ENCODE measurements at regions not wholly inside any gene's neighbourhood (a gene's known extent, or its start where the extent isn't known, plus 50 kb on each side); places are given as distances from the start of the nearest gene placed in this dataset.

- DNase-seq (ENCODE audit: low read depth, low spot score) (no peak), ATAC-seq (no peak)
- Histone ChIP-seq H3K9me3 (ENCODE audit: control insufficient read depth, insufficient read depth, low read depth, low read length) (no peaks in the 10 kb centered on the region), H3K27me3 (ENCODE audit: control insufficient read depth, insufficient read depth, low read length) (no peaks in the 10 kb centered on the region), H3K27ac (ENCODE audit: low read length) (no peak overlapping the region), H3K36me3 (ENCODE audit: control insufficient read depth, insufficient read depth, low read length) (no peaks in the 10 kb centered on the region), H3K4me1 (ENCODE audit: control insufficient read depth, insufficient read depth, low read length) (no peaks in the 10 kb centered on the region), H3K4me3 (ENCODE audit: low read depth in 2 of 2, low read length in 2 of 2) (no peak overlapping the region)
- TF ChIP-seq POLR2AphosphoS5 (IDR thresholded peaks at IDR 0.05; ENCODE audit: low read depth, low read length) (no peak), REST (IDR thresholded peaks at IDR 0.05; ENCODE audit: insufficient read depth in 1 of 2, low read depth in 2 of 2, low read length in 1 of 2) (no peak), SIN3A (IDR thresholded peaks at IDR 0.05; ENCODE audit: borderline replicate concordance, insufficient read depth, low read depth, low read length) (no peak), CTCF (IDR thresholded peaks at IDR 0.05) (no peak), TCF7L2 (IDR thresholded peaks at IDR 0.05; ENCODE audit: low read depth, low read length) (no peak)
- POLR2A ChIA-PET, result no interaction called here
- BruUV-seq (replicated peaks), result no TSS peak
- CTCF ChIA-PET, result no interaction called here
- intact Hi-C loops (cut with micrococcal nuclease; ENCODE audit: unreplicated experiment), result no loop called here
- in situ Hi-C loops (cut with HindIII; ENCODE audit: low pct_unique_long_range_greater_than_20kb, low sequenced_read_pairs), result no loop called here
These were observed 329.0 kb downstream of the ZNF536 start for GRCh38 chr19:30701178-30701577.

- H3K27ac ChIP-seq (ENCODE audit: low read length), result no peak overlapping the region
- DNase-seq (ENCODE audit: low read depth, low spot score) (no peak), ATAC-seq (no peak)
- TF ChIP-seq SIN3A (IDR thresholded peaks at IDR 0.05; ENCODE audit: borderline replicate concordance, insufficient read depth, low read depth, low read length) (no peak), REST (IDR thresholded peaks at IDR 0.05; ENCODE audit: insufficient read depth in 1 of 2, low read depth in 2 of 2, low read length in 1 of 2) (no peak), POLR2AphosphoS5 (IDR thresholded peaks at IDR 0.05; ENCODE audit: low read depth, low read length) (no peak), TCF7L2 (IDR thresholded peaks at IDR 0.05; ENCODE audit: low read depth, low read length) (no peak), CTCF (IDR thresholded peaks at IDR 0.05) (no peak)
- H3K4me3 ChIP-seq (ENCODE audit: low read depth in 2 of 2, low read length in 2 of 2), result no peak overlapping the region
- ChIA-PET CTCF (no interaction called here), POLR2A (no interaction called here)
- no TSS peak for BruUV-seq (replicated peaks)
- H3K4me1 ChIP-seq (ENCODE audit: control insufficient read depth, insufficient read depth, low read length), result no peaks in the 10 kb centered on the region
- in situ Hi-C loops (cut with HindIII; ENCODE audit: low pct_unique_long_range_greater_than_20kb, low sequenced_read_pairs) (no loop called here), intact Hi-C loops (cut with micrococcal nuclease; ENCODE audit: unreplicated experiment) (no loop called here)
- H3K36me3 ChIP-seq (ENCODE audit: control insufficient read depth, insufficient read depth, low read length), result no peaks in the 10 kb centered on the region
- no peaks in the 10 kb centered on the region for H3K9me3 ChIP-seq (ENCODE audit: control insufficient read depth, insufficient read depth, low read depth, low read length)
- H3K27me3 ChIP-seq (ENCODE audit: control insufficient read depth, insufficient read depth, low read length), result no peaks in the 10 kb centered on the region
These were observed 327.7 kb downstream of the ZNF536 start for GRCh38 chr19:30699871-30700280.

All from Panc1 (cell line).